HG02763 (cell line): ENCODE measurements at regions not wholly inside any gene's neighbourhood (a gene's known extent, or its start where the extent isn't known, plus 50 kb on each side); places are given as distances from the start of the nearest gene placed in this dataset.
"Not testable (repeated sequence)": the region's sequence is repeated elsewhere in the genome, so short reads cannot be mapped to it uniquely, and the experiment has no call there.

Source experiments
- ATAC-seq: cut with Tn5 transposase; IDR thresholded peaks from one replicate; pipeline ENCODE4 v1.9.1; 2021; ENCODE audit warnings: mild to moderate bottlenecking, moderate library complexity; ENCODE audit not compliant: unreplicated experiment

GRCh38 chr17:64785011-64785421 lies 122.9 kb upstream of the SMURF2 start:
- no peak for ATAC-seq

DNA sequence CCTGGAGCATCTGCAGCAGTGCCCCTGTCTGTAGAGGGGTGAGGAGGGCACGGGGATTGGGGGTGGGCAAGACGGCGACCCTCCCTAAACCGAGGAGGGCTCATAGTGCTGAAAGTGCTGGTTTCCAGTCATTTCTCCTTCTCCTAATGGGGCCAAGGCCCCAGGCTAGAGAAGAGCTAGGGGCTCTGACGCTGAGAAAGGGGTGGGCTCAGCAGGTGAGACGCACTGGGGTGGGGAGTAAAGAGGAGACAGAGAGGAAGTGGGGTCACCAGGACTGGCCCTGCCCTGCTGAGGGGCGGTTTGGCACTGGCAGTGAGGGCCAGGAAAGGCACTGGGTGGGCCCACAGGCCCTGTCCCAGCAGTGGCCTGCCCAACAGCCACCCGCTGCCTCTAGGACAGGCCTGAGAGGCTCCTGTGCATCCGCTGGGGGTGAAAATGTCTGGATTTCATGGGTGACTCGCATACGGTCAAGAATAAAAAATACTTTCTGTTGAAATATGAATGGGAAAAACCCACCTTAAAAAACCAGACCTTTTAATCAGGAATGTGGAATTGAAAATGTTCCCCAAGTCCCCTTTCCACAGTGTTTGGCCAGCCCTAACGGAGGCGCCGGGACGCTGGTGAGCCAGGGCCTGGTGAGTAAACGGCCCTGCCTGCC lies 122.4 kb upstream of the SMURF2 start:
- no peak for ATAC-seq

GRCh38 chr17:64783556-64784352 lies 121.6 kb upstream of the SMURF2 start:
- ATAC-seq = no peak

GRCh38 chr17:64783031-64783461 lies 120.9 kb upstream of the SMURF2 start:
- no peak for ATAC-seq

DNA sequence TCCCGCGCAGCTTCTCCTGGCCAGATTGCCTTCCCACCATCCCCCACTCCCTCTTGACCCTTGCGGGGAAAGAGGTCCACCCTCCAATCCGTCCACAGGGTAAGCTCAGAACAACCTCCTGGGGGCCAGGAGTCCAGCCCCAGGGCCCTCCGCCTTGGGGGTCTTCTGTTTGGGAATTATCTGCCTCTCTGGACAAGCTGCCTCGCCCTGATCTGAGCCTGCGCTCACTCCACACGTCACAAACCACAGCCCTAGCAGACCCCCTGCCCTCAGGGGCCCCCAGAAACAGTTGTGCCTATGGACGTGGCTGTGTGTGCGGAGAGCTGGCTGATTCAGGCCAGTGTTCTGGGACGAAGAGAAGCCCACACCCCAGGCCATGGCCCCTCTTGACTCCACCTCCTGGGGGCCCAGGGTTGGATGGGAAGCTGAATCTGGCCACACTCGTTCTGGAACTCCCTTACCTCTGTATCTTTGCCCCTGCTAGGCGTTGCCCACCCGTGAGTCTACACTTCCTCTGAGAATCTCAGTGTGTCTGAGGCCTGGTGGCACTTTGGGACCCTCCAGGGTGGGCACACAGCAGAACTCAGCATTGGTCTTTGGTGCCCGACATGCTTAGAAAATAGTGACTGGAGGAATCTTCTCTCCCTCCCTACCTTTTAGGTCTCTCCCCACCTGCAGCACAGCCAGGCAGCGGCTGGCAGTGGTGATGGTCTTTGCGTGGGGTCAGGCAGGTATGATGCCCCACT lies 119.9 kb upstream of the SMURF2 start:
- ATAC-seq = no peak

- no peak for ATAC-seq
Observed at GRCh38 chr17:64781014-64781756, 119.1 kb upstream of the SMURF2 start.

- ATAC-seq = no peak
Observed at GRCh38 chr17:64780096-64781013, 118.2 kb upstream of the SMURF2 start.

DNA sequence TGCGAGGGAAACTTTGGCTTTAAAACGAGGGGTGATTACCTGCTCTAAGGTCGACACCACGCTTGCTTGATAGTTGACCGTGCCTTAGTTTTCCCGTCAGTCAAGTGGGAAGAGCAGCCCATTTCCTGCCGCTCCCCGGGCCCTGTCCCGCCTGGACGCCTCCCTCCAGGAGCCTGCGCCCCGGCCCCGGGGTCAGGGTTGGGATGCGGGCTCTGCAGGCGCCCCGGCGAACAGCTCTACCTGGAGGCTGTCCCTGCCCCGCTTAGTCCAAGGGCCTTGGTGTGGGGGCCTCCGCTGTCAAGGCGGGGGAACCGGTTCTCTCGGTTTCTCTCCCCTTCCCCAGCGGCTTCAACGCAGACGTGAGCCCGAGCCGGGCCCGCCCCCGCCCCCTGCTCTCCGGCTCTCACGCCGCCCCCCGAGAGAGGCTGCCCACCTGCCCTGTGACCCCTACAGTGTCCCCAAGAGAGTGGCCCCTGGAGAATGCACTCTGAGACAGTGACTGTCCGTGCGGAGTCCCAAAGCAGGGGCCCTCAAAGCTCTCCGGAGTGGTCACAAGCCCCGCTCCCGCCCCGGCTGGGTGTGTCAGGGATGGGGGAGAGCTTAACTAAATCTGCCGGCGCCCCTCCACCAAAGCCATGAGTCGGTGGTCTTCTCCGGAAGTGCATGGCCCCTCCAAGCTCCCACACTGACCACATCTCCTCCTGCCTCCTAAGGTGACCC lies 117.4 kb upstream of the SMURF2 start:
- no peak for ATAC-seq

DNA sequence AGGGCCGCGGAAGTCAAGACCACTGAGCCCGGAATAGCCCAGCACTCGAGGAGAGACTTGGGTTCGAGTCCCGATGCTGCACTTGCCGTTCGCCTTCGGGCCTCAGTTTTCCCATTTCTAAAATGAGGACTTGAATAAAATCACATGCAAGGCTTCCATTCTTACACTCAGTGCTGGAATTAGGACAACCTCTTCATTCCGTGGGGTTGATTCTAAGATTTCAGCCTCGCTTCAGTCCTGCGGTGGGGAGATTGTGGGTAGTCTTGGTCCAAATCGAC lies 116.9 kb upstream of the SMURF2 start:
- not testable (repeated sequence) for ATAC-seq

GRCh38 chr17:64778240-64779097 lies 116.4 kb upstream of the SMURF2 start:
- no peak for ATAC-seq

- no peak for ATAC-seq
Observed at GRCh38 chr17:64777415-64778239, 115.5 kb upstream of the SMURF2 start.

DNA sequence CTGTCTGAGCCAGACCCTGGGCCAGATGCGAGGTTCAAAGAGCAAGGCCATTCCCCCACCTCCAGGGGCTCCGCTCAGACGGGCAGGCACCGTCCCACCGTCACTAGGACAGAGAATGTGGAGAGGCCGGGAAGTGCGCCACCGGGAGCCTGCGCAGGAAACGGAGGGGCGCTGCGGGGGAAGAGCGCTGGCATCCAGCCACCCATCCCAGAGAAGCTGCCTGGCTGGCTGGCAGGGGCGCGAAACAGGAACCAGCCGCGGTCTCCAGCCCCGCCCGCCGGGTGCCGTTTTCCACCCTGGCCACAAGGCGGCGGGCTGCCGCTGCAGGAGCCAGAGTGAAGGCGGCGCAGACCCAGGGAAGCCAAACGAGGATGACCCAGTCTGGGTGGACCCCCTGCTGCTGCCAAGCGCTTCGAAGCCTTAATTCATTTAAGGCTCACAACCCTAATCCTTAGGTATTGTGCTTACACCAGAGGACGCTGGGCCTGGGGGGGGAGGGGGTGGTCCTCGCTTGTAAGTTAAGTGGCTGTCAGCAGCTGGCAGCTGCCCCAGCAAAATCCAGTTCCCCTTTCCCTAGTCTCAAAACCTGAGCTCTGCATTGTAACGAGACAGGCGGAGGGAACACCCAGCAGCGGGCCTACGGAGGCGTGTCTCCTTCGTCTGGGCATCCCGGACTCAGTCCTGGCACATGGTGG lies 114.8 kb upstream of the SMURF2 start:
- not testable (repeated sequence) for ATAC-seq

DNA sequence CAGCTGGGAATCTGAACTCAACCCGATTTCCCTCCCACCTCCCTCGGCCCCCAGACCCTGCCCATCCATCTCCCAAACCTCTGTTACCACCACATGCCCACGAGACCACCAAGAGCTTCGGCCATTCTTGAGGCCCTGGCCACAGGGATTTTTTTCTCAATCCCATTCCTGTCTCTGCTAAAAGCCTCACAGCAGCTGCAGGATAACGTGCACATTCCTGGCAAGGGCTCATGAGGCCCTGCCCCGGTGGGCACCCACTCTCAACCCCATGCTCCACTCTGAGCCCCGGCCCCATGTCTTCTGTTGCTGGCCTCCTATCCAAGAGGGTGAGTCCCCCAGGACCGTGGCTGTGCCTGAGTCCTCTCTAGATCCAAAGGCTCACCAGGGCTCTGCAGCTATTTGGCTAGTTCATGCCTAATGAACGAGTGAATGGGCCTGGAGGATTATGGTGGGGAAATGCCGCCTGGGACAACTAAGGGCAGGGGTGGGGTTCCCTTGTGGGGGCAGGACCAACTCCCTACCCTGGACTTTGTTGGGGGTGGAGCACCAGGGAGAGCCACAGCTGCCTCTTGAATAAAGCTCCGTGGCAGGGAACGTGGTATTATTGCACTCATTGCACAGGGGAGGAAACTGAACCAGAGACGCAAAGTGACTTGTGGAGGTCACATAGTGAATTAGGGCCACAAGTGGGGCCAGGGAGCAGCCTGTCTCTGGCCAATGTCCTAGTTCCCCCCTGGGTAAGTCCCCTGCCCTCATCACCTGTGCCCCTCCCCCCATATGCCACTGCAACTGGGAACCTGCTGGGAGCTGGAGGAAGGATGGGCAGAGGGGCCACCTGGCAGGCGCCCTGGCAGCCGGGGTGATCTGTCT lies 113.8 kb upstream of the SMURF2 start:
- ATAC-seq = no peak

DNA sequence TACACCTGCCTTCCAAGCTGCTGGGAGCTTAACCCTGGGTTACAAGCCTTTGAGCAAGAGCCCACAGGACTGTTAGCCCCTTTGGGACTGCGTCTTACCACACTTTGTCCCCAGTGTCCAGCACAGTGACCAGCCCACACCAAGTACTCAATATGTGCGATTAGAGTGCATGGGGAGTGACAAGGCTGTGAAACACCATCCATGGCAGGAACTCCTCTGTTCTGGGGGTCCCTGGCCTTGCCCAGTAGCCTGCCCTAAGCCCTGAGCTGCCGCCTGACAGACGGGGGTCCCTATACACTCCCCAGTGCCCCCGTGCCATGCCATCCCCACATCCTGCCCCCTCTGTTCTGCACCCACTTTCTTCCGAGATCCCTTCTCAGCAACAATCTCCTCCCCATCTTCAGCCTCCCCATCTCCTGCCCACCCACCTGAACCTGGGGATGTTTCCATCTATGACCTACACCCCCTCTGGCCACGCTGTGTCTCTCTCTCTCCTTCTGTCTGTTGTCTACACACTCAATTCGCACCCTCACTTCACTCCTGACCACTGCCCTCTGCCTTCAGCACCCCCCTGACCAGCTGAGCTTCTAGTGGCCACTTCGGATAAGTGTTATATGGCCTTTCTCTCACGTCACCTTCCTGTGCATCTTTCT lies 112.9 kb upstream of the SMURF2 start:
- ATAC-seq = no peak

DNA sequence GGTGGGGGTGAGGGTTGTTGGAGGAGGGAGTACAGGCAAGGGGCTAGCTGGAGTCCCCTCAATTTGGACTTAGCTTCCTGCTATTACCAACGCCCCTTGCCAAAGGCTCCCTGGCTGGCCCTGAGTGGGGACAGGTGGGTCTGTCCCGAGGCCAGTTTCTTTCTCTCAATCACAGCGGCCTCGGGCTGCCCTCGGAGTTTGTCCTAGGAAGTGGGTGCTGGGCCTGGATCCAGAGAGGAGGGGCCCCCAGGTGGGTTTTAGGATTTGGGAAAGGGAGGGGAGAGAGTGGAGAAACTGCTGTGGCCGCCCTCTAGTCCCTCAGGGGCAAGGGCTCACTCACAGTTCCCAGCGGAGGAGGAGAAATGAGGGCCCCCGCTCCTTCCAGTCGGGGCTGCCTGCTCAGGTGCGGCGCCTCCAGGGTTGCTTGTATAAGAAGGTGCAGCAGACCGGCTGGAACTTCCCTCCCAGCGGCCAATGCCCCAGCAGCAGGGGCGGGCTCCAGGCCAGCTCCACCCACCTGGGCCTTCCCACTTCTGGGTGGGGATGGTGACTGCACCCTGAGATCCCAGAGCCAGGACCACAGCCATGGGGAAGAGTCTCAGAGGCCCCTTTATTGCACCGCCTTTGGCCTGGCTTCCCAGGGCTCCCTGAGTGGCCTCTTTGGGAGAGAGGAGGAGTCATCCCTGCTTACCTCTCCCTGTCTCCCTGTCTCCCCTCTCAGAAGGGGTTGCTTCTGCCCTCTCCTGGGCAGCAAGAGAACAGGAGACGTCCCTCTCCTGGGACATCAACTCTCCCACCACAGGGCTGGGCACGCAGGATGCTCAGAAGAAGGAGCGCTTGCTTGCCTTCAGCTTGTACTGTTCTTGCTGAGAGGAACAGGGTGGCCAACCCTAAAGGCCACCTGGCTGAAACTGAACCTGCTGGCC lies 112.0 kb upstream of the SMURF2 start:
- ATAC-seq = no peak
